ENCODE measurements at regions not wholly inside any gene's neighbourhood (a gene's known extent, or its start where the extent isn't known, plus 50 kb on each side); places are given as distances from the start of the nearest gene placed in this dataset.

DNA sequence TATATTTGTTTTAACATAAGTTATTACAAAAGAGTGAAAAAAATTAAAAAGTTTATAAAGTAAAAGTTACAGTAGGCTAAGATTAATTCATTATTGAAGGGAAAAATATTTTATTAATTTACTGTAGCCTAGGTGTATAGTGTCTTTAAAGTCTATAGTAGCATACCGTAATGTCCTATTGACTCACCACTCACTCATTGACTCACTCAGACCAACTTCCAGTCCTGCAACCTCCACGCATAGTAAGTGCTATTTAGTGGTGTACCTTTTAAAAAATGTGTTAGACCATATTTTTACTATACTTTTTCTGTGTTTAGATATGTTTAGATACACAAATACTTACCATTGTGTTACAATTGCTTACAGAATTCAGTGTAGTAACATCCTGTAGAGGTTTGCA is 841.1 kb downstream of the CENPC start:
- TF ChIP-seq BACH2 (CRISPR knock-in tag; IDR thresholded peaks at IDR 0.05; ENCODE audit: borderline replicate concordance) (no peak), ZNF565 (CRISPR knock-in tag; conservative IDR thresholded peaks at IDR 0.05; ENCODE audit: low read depth) (no peak), ESRRG (CRISPR knock-in tag; IDR thresholded peaks at IDR 0.05) (no peak), ZFP3 (CRISPR knock-in tag; IDR thresholded peaks at IDR 0.05) (no peak), ZNF70 (CRISPR knock-in tag; IDR thresholded peaks at IDR 0.05) (no peak), SNAI2 (CRISPR knock-in tag; IDR thresholded peaks at IDR 0.05) (no peak), ZFP30 (CRISPR knock-in tag; IDR thresholded peaks at IDR 0.05) (no peak)
- no peak for ATAC-seq

- no peak for ATAC-seq
- TF ChIP-seq, protein P1, sequence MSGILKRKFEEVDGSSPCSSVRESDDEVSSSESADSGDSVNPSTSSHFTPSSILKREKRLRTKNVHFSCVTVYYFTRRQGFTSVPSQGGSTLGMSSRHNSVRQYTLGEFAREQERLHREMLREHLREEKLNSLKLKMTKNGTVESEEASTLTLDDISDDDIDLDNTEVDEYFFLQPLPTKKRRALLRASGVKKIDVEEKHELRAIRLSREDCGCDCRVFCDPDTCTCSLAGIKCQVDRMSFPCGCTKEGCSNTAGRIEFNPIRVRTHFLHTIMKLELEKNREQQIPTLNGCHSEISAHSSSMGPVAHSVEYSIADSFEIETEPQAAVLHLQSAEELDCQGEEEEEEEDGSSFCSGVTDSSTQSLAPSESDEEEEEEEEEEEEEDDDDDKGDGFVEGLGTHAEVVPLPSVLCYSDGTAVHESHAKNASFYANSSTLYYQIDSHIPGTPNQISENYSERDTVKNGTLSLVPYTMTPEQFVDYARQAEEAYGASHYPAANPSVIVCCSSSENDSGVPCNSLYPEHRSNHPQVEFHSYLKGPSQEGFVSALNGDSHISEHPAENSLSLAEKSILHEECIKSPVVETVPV (CRISPR knock-in tag; IDR thresholded peaks at IDR 0.05): no peak
- TF ChIP-seq, protein P2, sequence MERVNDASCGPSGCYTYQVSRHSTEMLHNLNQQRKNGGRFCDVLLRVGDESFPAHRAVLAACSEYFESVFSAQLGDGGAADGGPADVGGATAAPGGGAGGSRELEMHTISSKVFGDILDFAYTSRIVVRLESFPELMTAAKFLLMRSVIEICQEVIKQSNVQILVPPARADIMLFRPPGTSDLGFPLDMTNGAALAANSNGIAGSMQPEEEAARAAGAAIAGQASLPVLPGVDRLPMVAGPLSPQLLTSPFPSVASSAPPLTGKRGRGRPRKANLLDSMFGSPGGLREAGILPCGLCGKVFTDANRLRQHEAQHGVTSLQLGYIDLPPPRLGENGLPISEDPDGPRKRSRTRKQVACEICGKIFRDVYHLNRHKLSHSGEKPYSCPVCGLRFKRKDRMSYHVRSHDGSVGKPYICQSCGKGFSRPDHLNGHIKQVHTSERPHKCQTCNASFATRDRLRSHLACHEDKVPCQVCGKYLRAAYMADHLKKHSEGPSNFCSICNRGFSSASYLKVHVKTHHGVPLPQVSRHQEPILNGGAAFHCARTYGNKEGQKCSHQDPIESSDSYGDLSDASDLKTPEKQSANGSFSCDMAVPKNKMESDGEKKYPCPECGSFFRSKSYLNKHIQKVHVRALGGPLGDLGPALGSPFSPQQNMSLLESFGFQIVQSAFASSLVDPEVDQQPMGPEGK (CRISPR knock-in tag; IDR thresholded peaks at IDR 0.05; ENCODE audit: borderline replicate concordance): no peak
- TF ChIP-seq CSDC2 (CRISPR knock-in tag; IDR thresholded peaks at IDR 0.05) (no peak), ZC3H10 (CRISPR knock-in tag; IDR thresholded peaks at IDR 0.05) (no peak), SNAI2 (CRISPR knock-in tag; IDR thresholded peaks at IDR 0.05) (no peak), BACH2 (CRISPR knock-in tag; IDR thresholded peaks at IDR 0.05; ENCODE audit: borderline replicate concordance) (no peak), TCF4 (CRISPR knock-in tag; IDR thresholded peaks at IDR 0.05; ENCODE audit: borderline replicate concordance) (no peak), CREB5 (CRISPR knock-in tag; IDR thresholded peaks at IDR 0.05; ENCODE audit: low read depth) (no peak), ISL1 (CRISPR knock-in tag; IDR thresholded peaks at IDR 0.05) (no peak), ESRRG (CRISPR knock-in tag; IDR thresholded peaks at IDR 0.05) (no peak)
Observed at GRCh38 chr4:66694739-66695138, 850.6 kb downstream of the CENPC start.

GRCh38 chr4:66693694-66694093 is 851.6 kb downstream of the CENPC start:
- no peak for TF ChIP-seq POU6F1 (CRISPR knock-in tag; IDR thresholded peaks at IDR 0.05; ENCODE audit: borderline replicate concordance, low read depth)
- TF ChIP-seq RARB (CRISPR knock-in tag; IDR thresholded peaks at IDR 0.05): no peak
- no peak for TF ChIP-seq TCF4 (CRISPR knock-in tag; IDR thresholded peaks at IDR 0.05; ENCODE audit: borderline replicate concordance)
- TF ChIP-seq TOX (CRISPR knock-in tag; IDR thresholded peaks at IDR 0.05; ENCODE audit: borderline replicate concordance): no peak
- TF ChIP-seq, protein P1 (CRISPR knock-in tag; IDR thresholded peaks at IDR 0.05): no peak
- TF ChIP-seq TSHZ2 (CRISPR knock-in tag; IDR thresholded peaks at IDR 0.05): no peak
- TF ChIP-seq ZFP30 (CRISPR knock-in tag; IDR thresholded peaks at IDR 0.05): no peak
- no peak for TF ChIP-seq BACH2 (CRISPR knock-in tag; IDR thresholded peaks at IDR 0.05; ENCODE audit: borderline replicate concordance)
- TF ChIP-seq CREB5 (CRISPR knock-in tag; IDR thresholded peaks at IDR 0.05; ENCODE audit: low read depth): no peak
- TF ChIP-seq ZNF8 (CRISPR knock-in tag; IDR thresholded peaks at IDR 0.05): no peak
- no peak for TF ChIP-seq SNAI2 (CRISPR knock-in tag; IDR thresholded peaks at IDR 0.05)
- no peak for TF ChIP-seq ZC3H10 (CRISPR knock-in tag; IDR thresholded peaks at IDR 0.05)
- no peak for TF ChIP-seq ZNF565 (CRISPR knock-in tag; conservative IDR thresholded peaks at IDR 0.05; ENCODE audit: low read depth)
- TF ChIP-seq ARNTL (CRISPR knock-in tag; IDR thresholded peaks at IDR 0.05; ENCODE audit: borderline replicate concordance, low read depth): no peak
- TF ChIP-seq, protein P2 (CRISPR knock-in tag; IDR thresholded peaks at IDR 0.05; ENCODE audit: borderline replicate concordance): no peak
- TF ChIP-seq ISL1 (CRISPR knock-in tag; IDR thresholded peaks at IDR 0.05): no peak
- TF ChIP-seq CSDC2 (CRISPR knock-in tag; IDR thresholded peaks at IDR 0.05): no peak
- no peak for ATAC-seq
